GM10266 (cell line): ENCODE measurements at regions not wholly inside any gene's neighbourhood (a gene's known extent, or its start where the extent isn't known, plus 50 kb on each side); places are given as distances from the start of the nearest gene placed in this dataset.

ENCODE experiments used
- DNase-seq: peaks from one replicate; pipeline ENCODE4 v3.0.0; 2012; ENCODE audit errors: extremely low spot score
- CTCF ChIP-seq: IDR thresholded peaks from 2 replicates; pipeline ENCODE4 v1.5.1; 2012; ENCODE audit warnings: mild to moderate bottlenecking, low read depth; ENCODE audit not compliant: control insufficient read depth, insufficient read depth; ENCODE audit errors: missing control alignments

GRCh38 chr3:160150525-160150924 lies 74.7 kb upstream of the C3orf80 start:
- no peak for TF ChIP-seq CTCF
- DNase-seq: no peak

GRCh38 chr3:160152638-160153037 lies 72.6 kb upstream of the C3orf80 start:
- DNase-seq: no peak
- TF ChIP-seq CTCF: no peak

DNA sequence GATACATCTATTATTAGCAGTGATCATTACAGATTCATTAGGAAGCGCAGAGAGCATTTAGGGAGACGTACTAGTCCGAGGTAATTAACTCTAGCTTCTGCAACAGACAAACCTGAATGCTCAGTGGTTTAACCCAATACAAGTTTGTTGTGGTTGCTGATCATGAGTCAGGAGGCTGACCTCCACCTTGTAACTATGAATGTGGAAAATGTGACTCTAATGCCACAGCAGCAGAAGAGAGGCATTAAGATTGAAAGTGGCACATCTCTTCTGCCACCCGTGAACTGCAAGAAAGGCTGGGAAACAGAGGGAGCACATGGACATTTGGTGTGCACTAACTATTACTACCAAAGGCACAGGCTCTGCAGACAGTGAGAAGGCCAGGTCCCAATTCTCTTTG lies 71.2 kb upstream of the C3orf80 start:
- no peak for TF ChIP-seq CTCF
- DNase-seq: no peak

GRCh38 chr3:160154596-160154995 lies 70.6 kb upstream of the C3orf80 start:
- no peak for DNase-seq
- no peak for TF ChIP-seq CTCF

DNA sequence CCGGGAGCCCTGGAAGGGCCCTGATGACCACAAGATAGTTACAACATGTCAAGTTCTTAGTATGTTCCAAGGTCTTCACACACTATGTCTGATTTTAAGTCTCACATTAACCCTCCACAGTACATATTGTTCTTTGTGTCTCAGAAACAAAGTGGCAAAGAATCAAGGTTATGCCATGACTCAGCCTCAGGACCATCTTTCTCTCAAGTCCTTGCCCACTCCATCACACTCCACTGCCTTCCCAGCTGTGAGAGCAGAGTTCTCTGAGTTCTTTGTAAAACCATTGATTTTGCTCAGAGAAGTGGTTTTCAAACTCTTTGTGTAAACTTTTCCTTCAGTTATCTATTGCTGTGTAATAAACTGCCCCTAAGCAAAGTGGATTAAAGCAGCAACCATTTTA lies 67.9 kb upstream of the C3orf80 start:
- no peak for TF ChIP-seq CTCF
- DNase-seq: no peak

DNA sequence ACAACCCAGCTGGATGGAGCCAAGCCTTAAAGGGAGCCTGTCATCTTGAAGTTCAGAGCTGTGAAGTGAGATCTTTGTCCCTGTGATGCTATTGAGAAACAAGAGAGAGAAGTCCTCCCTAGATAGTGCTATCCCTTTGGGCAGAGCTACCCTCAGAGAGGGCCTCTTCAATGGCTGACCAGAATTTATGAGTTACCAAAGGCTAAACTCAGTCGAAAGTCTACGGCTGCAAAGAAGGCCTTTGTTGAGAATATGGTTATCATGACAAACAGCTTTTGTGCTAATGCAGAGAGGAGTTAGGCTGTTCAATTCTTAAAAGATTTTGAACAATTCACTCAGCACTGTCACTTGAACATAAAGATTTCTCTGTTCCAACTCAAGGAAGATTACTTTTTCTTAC lies 65.9 kb upstream of the C3orf80 start:
- no peak for TF ChIP-seq CTCF
- DNase-seq: no peak

GRCh38 chr3:160159806-160160205 lies 65.4 kb upstream of the C3orf80 start:
- no peak for TF ChIP-seq CTCF

More at GRCh38 chr3:160159806-160160205, 65.4 kb upstream of the C3orf80 start:
- no peak for DNase-seq
